Caco-2 (cell line): ENCODE measurements at regions not wholly inside any gene's neighbourhood (a gene's known extent, or its start where the extent isn't known, plus 50 kb on each side); places are given as distances from the start of the nearest gene placed in this dataset.

ENCODE experiments used
- BruUV-seq: library from RNA; stranded (reverse); fragments of 400-500 nt; replicated peaks from 2 replicates; lab custom pipeline; 2021; lab: Mats Ljungman, UMichigan
- CTCF ChIA-PET: fragments of 300-600 bp; sonication (Branson Sonifier 250); formaldehyde crosslinking; loops from one replicate; lab custom pipeline; 2022; ENCODE audit warnings: antibody characterized with exemption; lab: Charles Lee
- POLR2A ChIA-PET: fragments of 300-600 bp; sonication (Branson Sonifier 250); formaldehyde crosslinking; loops from one replicate; lab custom pipeline; 2022; ENCODE audit warnings: antibody characterized with exemption; lab: Charles Lee
- DNase-seq, 2 experiments: peaks; one replicate each; pipeline versions ENCODE4 v3.0.0 to v3.0.0-alpha.2; 2020 to 2022
- H3K27me3 ChIP-seq: replicated peaks from 2 replicates; pipeline ENCODE4 v1.6.0; 2011; ENCODE audit warnings: low read length; ENCODE audit not compliant: control insufficient read depth, insufficient read depth
- H3K36me3 ChIP-seq: 2 replicates; pipeline ENCODE4 v1.5.1; 2011; ENCODE audit warnings: low read length; ENCODE audit not compliant: control insufficient read depth, insufficient read depth
- H3K4me1 ChIP-seq: fragments of 250-450 bp; sonication (Bioruptor Pico); 2 replicates; pipeline ENCODE4 v1.5.1; 2020; ENCODE audit warnings: mild to moderate bottlenecking
- H3K4me3 ChIP-seq: 2 replicates; pipeline ENCODE4 v1.5.1; 2011; ENCODE audit warnings: low read depth, mild to moderate bottlenecking, control low read depth, low read length
- H3K9me3 ChIP-seq: fragments of 250-450 bp; sonication (Bioruptor Pico); 2 replicates; pipeline ENCODE4 v1.5.1; 2020; ENCODE audit warnings: mild to moderate bottlenecking, moderate library complexity
- H3K27ac Mint-ChIP-seq: one replicate; pipeline ENCODE4 v1.8.0; 2022; ENCODE audit warnings: mixed read lengths; ENCODE audit not compliant: unreplicated experiment
- H3K27me3 Mint-ChIP-seq: one replicate; pipeline ENCODE4 v1.8.0; 2022; ENCODE audit warnings: mixed read lengths; ENCODE audit not compliant: insufficient read depth, unreplicated experiment
- H3K36me3 Mint-ChIP-seq: one replicate; pipeline ENCODE4 v1.8.0; 2022; ENCODE audit warnings: mild to moderate bottlenecking, mixed read lengths; ENCODE audit not compliant: insufficient read depth, unreplicated experiment
- H3K4me1 Mint-ChIP-seq: one replicate; pipeline ENCODE4 v1.8.0; 2022; ENCODE audit warnings: low read depth, mixed read lengths; ENCODE audit not compliant: unreplicated experiment
- H3K4me3 Mint-ChIP-seq: one replicate; pipeline ENCODE4 v1.8.0; 2022; ENCODE audit warnings: mild to moderate bottlenecking, moderate library complexity, mixed read lengths; ENCODE audit not compliant: unreplicated experiment
- H3K9me3 Mint-ChIP-seq: one replicate; pipeline ENCODE4 v1.8.0; 2022; ENCODE audit warnings: mixed read lengths; ENCODE audit not compliant: unreplicated experiment
- CTCF ChIP-seq, 2 experiments: fragments of 200-600 bp in 1 of 2; IDR thresholded peaks; 1 replicate in 1 of 2; 2 replicates in 1 of 2; pipeline versions ENCODE4 v1.5.1 to v1.8.0; 2011 to 2022; ENCODE audit warnings: antibody characterized with exemption in 1 of 2, control low read depth in 1 of 2, inconsistent platforms in 1 of 2, low read depth in 1 of 2, low read length in 1 of 2, mild to moderate bottlenecking in 1 of 2, moderate library complexity in 1 of 2; ENCODE audit not compliant: insufficient read depth in 1 of 2, severe bottlenecking in 1 of 2, unreplicated experiment in 1 of 2
- intact Hi-C: fragments of 100-400 bp; cut with micrococcal nuclease; formaldehyde crosslinking; loops from one replicate; pipeline ENCODE4 v1.10.0; 2022; ENCODE audit not compliant: unreplicated experiment

GRCh38 chr10:111565542-111565941 is 488.7 kb downstream of the ADRA2A start:
- H3K9me3 ChIP-seq, result no peaks in the 10 kb centered on the region
- no peak overlapping the region for H3K4me3 Mint-ChIP-seq
- no peaks in the 10 kb centered on the region for H3K36me3 Mint-ChIP-seq
- no TSS peak for BruUV-seq
- intact Hi-C loops, result no loop called here
- POLR2A ChIA-PET, result no interaction called here
- DNase-seq, result no peak
- no peaks in the 10 kb centered on the region for H3K36me3 ChIP-seq
- H3K27me3 ChIP-seq, result no peaks in the 10 kb centered on the region; the same call in 1 of the 2 replicates
- H3K4me3 ChIP-seq, result no peak overlapping the region
- no peaks in the 10 kb centered on the region for H3K4me1 Mint-ChIP-seq
- CTCF ChIA-PET, result no interaction called here
- H3K27ac Mint-ChIP-seq, result no peak overlapping the region
- H3K4me1 ChIP-seq, result no peaks in the 10 kb centered on the region
- H3K27me3 Mint-ChIP-seq, result peaks cover 13% of the 10 kb centered on the region
- H3K9me3 Mint-ChIP-seq, result no peaks in the 10 kb centered on the region
- TF ChIP-seq CTCF (IDR thresholded peaks at IDR 0.05; ENCODE audit: insufficient read depth in 1 of 2, low read depth in 1 of 2, low read length in 1 of 2, severe bottlenecking in 1 of 2, unreplicated experiment in 1 of 2), result no peak

DNA sequence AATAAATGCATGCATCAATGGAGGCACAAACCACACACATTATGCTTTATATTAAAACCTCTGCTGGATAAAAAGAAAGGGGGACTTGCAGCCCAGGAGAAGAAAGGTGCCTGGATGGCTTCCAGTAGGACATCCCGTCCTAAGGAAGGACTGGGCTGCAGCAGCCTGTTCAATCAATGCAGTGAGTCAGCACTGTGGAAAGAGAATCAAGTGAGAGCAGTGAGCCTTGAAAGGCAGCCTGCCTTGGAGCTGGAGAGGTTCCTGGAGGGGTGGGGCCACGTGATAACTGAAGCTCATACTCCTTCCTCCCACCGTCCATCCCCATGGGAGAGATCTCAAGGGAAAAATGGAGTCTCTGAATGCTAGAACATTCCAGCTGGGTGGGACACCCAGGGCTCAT is 501.2 kb downstream of the ADRA2A start:
- TF ChIP-seq CTCF (IDR thresholded peaks at IDR 0.05; ENCODE audit: insufficient read depth in 1 of 2, low read depth in 1 of 2, low read length in 1 of 2, severe bottlenecking in 1 of 2, unreplicated experiment in 1 of 2), result no peak

DNA sequence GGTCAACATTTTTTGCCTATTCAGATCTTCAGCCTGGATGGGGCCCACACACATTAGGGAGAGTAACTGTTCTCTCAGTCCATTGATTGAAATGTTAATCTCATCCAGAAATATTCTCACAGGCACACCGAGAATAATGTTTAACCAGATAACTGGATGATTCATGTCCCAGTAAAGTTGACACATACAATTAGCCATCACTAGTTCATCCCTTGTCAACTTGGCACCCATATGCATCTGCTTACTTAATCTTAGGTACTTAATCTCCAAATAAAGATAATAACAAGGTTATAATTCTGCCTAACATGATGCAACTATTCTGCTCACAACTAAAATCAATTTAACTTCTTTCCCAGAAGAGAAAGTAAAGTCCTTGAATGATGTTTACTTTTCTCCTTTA is 502.6 kb downstream of the ADRA2A start:
- H3K4me1 Mint-ChIP-seq, result no peaks in the 10 kb centered on the region
- no peak for TF ChIP-seq CTCF (IDR thresholded peaks at IDR 0.05; ENCODE audit: insufficient read depth in 1 of 2, low read depth in 1 of 2, low read length in 1 of 2, severe bottlenecking in 1 of 2, unreplicated experiment in 1 of 2)
- DNase-seq, result no peak
- H3K9me3 ChIP-seq, result no peaks in the 10 kb centered on the region
- CTCF ChIA-PET, result no interaction called here
- H3K4me3 Mint-ChIP-seq, result no peak overlapping the region
- H3K36me3 ChIP-seq, result no peaks in the 10 kb centered on the region
- H3K9me3 Mint-ChIP-seq, result no peaks in the 10 kb centered on the region
- H3K36me3 Mint-ChIP-seq, result no peaks in the 10 kb centered on the region
- no peaks in the 10 kb centered on the region for H3K4me1 ChIP-seq
- POLR2A ChIA-PET, result no interaction called here
- no peak overlapping the region for H3K4me3 ChIP-seq
- intact Hi-C loops, result no loop called here
- H3K27me3 ChIP-seq, result no peaks in the 10 kb centered on the region
- peaks cover 5% of the 10 kb centered on the region for H3K27me3 Mint-ChIP-seq
- no peak overlapping the region for H3K27ac Mint-ChIP-seq
- no TSS peak for BruUV-seq

More for the DNA sequence above, 501.2 kb downstream of the ADRA2A start:
- H3K9me3 Mint-ChIP-seq, result no peaks in the 10 kb centered on the region
- H3K4me1 Mint-ChIP-seq, result no peaks in the 10 kb centered on the region
- intact Hi-C loops, result no loop called here
- Histone ChIP-seq H3K27me3 (no peaks in the 10 kb centered on the region), H3K36me3 (no peaks in the 10 kb centered on the region), H3K4me1 (no peaks in the 10 kb centered on the region), H3K9me3 (no peaks in the 10 kb centered on the region), H3K4me3 (no peak overlapping the region)
- H3K36me3 Mint-ChIP-seq, result no peaks in the 10 kb centered on the region
- CTCF ChIA-PET, result no interaction called here
- H3K4me3 Mint-ChIP-seq, result no peak overlapping the region
- peaks cover 5% of the 10 kb centered on the region for H3K27me3 Mint-ChIP-seq
- POLR2A ChIA-PET, result no interaction called here
- no TSS peak for BruUV-seq
- no peak overlapping the region for H3K27ac Mint-ChIP-seq
- DNase-seq, result no peak
